ENCODE measurements at regions not wholly inside any gene's neighbourhood (a gene's known extent, or its start where the extent isn't known, plus 50 kb on each side); places are given as distances from the start of the nearest gene placed in this dataset.
"Not testable (repeated sequence)": the region's sequence is repeated elsewhere in the genome, so short reads cannot be mapped to it uniquely, and the experiment has no call there.

DNA sequence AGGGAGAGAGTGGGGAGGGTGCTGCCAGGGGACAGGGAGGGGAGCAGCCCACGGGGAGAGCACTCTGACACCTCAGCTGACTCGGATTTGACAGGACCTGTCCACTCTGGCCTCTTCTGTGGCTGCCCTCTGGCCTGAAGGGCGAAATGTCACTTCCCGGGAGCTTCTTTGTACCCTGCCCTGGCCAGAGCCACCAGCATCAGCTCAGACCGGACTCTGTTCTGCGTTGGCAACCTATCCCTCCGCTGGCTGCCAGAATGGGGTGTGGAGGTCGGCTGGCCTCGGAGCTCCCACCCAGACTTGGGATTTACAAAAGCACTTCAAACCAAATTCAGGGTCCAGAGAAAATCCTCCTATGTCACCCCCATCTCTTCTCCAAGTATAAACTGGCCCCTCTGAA is 336.7 kb upstream of the FRG2C start:
- ChIA-PET RAD21 (ENCODE audit: low non-redundant PET in 1 of 2, low total read pairs in 2 of 2, uncharacterized antibody in 2 of 2, unreplicated experiment in 2 of 2) (no interaction called here), CTCF (no interaction called here), POLR2A (no interaction called here)
- H3K4me1 ChIP-seq (ENCODE audit: control insufficient read depth in 1 of 2, insufficient read depth in 2 of 2, low read length in 2 of 2), result no peaks in the 10 kb centered on the region
- H3K9me3 ChIP-seq (ENCODE audit: control insufficient read depth in 1 of 2, insufficient read depth in 1 of 2, low read depth in 1 of 2, low read length in 2 of 2), result no peaks in the 10 kb centered on the region
- H3K9ac ChIP-seq (ENCODE audit: low read length), result no peak overlapping the region
- no peaks in the 10 kb centered on the region for H3K79me2 ChIP-seq (ENCODE audit: insufficient read depth, low read length)
- H3K9me2 ChIP-seq (ENCODE audit: insufficient read depth), result no peaks in the 10 kb centered on the region
- H3K36me3 ChIP-seq (ENCODE audit: control insufficient read depth in 1 of 2, insufficient read depth in 2 of 2, low read length in 2 of 2), result no peaks in the 10 kb centered on the region
- ATAC-seq (no peak), DNase-seq (ENCODE audit: low read depth, low spot score) (no peak)
- no peak overlapping the region for H3K4me3 ChIP-seq (replicated peaks in 1 of 2; ENCODE audit: low read depth in 1 of 2, low read length in 2 of 2)
- H3K4me2 ChIP-seq (ENCODE audit: low read length), result no peak overlapping the region
- no TSS peak for BruUV-seq (replicated peaks)
- no peak overlapping the region for H3K27ac ChIP-seq (ENCODE audit: low read depth, low read length)
- H2AFZ ChIP-seq (ENCODE audit: low read depth, low read length, poor library complexity, severe bottlenecking), result no peak overlapping the region
- intact Hi-C loops (cut with micrococcal nuclease), result no loop called here
- no peaks in the 10 kb centered on the region for H4K20me1 ChIP-seq (ENCODE audit: insufficient read depth)
- no peak for TF ChIP-seq ZFX (IDR thresholded peaks at IDR 0.05)
- H3K27me3 ChIP-seq (ENCODE audit: insufficient read depth, low read length), result 0 out of 2 replicates have a peak, but pooled peaks cover 13% of the 10 kb centered on the region

DNA sequence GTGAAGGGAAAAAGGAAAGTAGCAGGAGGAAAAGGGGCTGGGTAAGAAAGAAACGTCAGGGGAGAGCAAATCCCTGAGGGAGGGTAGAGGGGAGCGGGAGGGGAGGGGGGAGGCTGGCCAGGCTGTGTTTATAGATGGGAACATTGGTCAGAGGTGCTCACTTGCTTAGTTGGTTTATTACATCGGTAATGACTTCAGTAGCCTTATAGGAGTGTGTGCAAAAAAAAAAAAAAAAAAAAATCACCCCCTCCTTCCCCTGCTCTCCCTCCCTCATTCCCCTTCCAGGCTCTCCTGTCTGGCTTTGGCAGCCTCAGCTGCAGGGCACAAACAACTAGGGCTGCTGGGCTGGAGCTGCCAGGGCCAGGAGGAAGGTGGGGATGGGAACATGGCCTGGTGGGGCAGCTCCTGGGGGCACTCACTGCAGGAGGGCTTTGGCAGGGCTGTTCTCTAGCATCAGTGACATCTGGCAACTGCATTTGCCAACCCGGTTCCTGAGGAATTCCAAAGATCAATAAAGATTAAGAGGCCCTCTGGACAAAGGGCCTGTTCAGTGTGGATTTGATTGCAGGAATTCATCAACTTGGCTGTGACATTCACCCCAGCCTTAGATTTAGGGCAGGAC is 334.5 kb upstream of the FRG2C start:
- ATAC-seq (no peak), DNase-seq (ENCODE audit: low read depth, low spot score) (no peak)
- no peaks in the 10 kb centered on the region for H4K20me1 ChIP-seq (ENCODE audit: insufficient read depth)
- no peaks in the 10 kb centered on the region for H3K9me3 ChIP-seq (ENCODE audit: control insufficient read depth in 1 of 2, insufficient read depth in 1 of 2, low read depth in 1 of 2, low read length in 2 of 2)
- no peak overlapping the region for H3K27ac ChIP-seq (ENCODE audit: low read depth, low read length)
- no peaks in the 10 kb centered on the region for H3K79me2 ChIP-seq (ENCODE audit: insufficient read depth, low read length)
- H3K9ac ChIP-seq (ENCODE audit: low read length), result no peak overlapping the region
- H3K4me1 ChIP-seq (ENCODE audit: control insufficient read depth in 1 of 2, insufficient read depth in 2 of 2, low read length in 2 of 2), result no peaks in the 10 kb centered on the region
- TF ChIP-seq, protein P1, sequence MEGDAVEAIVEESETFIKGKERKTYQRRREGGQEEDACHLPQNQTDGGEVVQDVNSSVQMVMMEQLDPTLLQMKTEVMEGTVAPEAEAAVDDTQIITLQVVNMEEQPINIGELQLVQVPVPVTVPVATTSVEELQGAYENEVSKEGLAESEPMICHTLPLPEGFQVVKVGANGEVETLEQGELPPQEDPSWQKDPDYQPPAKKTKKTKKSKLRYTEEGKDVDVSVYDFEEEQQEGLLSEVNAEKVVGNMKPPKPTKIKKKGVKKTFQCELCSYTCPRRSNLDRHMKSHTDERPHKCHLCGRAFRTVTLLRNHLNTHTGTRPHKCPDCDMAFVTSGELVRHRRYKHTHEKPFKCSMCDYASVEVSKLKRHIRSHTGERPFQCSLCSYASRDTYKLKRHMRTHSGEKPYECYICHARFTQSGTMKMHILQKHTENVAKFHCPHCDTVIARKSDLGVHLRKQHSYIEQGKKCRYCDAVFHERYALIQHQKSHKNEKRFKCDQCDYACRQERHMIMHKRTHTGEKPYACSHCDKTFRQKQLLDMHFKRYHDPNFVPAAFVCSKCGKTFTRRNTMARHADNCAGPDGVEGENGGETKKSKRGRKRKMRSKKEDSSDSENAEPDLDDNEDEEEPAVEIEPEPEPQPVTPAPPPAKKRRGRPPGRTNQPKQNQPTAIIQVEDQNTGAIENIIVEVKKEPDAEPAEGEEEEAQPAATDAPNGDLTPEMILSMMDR (IDR thresholded peaks at IDR 0.05 in 2 of 3, conservative IDR thresholded peaks at IDR 0.05 in 1 of 3; ENCODE audit: borderline replicate concordance in 1 of 3, insufficient read depth in 1 of 3, low read depth in 2 of 3, low read length in 2 of 3), result no peak
- TF ChIP-seq CBX3 (IDR thresholded peaks at IDR 0.05; ENCODE audit: low read depth) (no peak), EZH2phosphoT487 (IDR thresholded peaks at IDR 0.05; ENCODE audit: borderline replicate concordance) (no peak), POLR2A (IDR thresholded peaks at IDR 0.05; ENCODE audit: borderline replicate concordance, extremely low read depth, insufficient read depth, insufficient read length) (no peak), ZNF274 (IDR thresholded peaks at IDR 0.05; ENCODE audit: low read depth, low read length) (no peak), ZFX (IDR thresholded peaks at IDR 0.05) (no peak), REST (IDR thresholded peaks at IDR 0.05; ENCODE audit: low read depth) (no peak)
- no peak overlapping the region for H3K4me3 ChIP-seq (replicated peaks in 1 of 2; ENCODE audit: low read depth in 1 of 2, low read length in 2 of 2)
- H2AFZ ChIP-seq (ENCODE audit: low read depth, low read length, poor library complexity, severe bottlenecking), result no peak overlapping the region
- H3K4me2 ChIP-seq (ENCODE audit: low read length), result no peak overlapping the region
- intact Hi-C loops (cut with micrococcal nuclease), result no loop called here
- no peaks in the 10 kb centered on the region for H3K36me3 ChIP-seq (ENCODE audit: control insufficient read depth in 1 of 2, insufficient read depth in 2 of 2, low read length in 2 of 2)
- H3K27me3 ChIP-seq (ENCODE audit: insufficient read depth, low read length), result 0 out of 2 replicates have a peak, but pooled peaks cover 11% of the 10 kb centered on the region
- POLR2A ChIA-PET, result no interaction called here
- no TSS peak for BruUV-seq (replicated peaks)
- CTCF ChIA-PET, result no interaction called here
- H3K9me2 ChIP-seq (ENCODE audit: insufficient read depth), result no peaks in the 10 kb centered on the region
- RAD21 ChIA-PET (ENCODE audit: low non-redundant PET in 1 of 2, low total read pairs in 2 of 2, uncharacterized antibody in 2 of 2, unreplicated experiment in 2 of 2), result no interaction called here

DNA sequence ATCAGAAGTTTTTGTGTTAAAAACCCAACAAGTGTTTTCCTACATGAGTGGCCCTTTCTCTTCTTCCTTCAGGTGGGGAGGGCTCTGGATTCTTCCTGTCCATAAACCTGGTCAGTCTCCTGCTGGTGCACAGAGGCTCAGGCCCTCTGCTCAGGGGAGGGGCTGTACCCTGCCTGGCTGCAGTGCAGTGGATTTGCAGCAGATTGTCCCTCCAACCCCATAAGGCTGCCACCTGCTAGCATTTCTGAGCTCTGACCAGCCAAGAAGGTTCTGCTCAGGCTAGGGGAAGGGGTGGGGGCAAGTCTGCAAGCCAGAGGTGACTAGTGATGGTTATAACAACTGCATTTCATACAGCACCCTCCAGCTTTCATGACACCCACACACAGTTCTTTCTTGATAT is 333.7 kb upstream of the FRG2C start:
- H3K36me3 ChIP-seq (ENCODE audit: control insufficient read depth in 1 of 2, insufficient read depth in 2 of 2, low read length in 2 of 2); H3K4me2 ChIP-seq (ENCODE audit: low read length); BruUV-seq (replicated peaks); H3K27ac ChIP-seq (ENCODE audit: low read depth, low read length); H3K4me1 ChIP-seq (ENCODE audit: control insufficient read depth in 1 of 2, insufficient read depth in 2 of 2, low read length in 2 of 2); H3K79me2 ChIP-seq (ENCODE audit: insufficient read depth, low read length); H2AFZ ChIP-seq (ENCODE audit: low read depth, low read length, poor library complexity, severe bottlenecking); POLR2A ChIA-PET; H4K20me1 ChIP-seq (ENCODE audit: insufficient read depth); H3K9ac ChIP-seq (ENCODE audit: low read length); H3K9me2 ChIP-seq (ENCODE audit: insufficient read depth); DNase-seq (ENCODE audit: low read depth, low spot score); intact Hi-C loops (cut with micrococcal nuclease); RAD21 ChIA-PET (ENCODE audit: low non-redundant PET in 1 of 2, low total read pairs in 2 of 2, uncharacterized antibody in 2 of 2, unreplicated experiment in 2 of 2); ATAC-seq; CTCF ChIA-PET; H3K9me3 ChIP-seq (ENCODE audit: control insufficient read depth in 1 of 2, insufficient read depth in 1 of 2, low read depth in 1 of 2, low read length in 2 of 2); H3K4me3 ChIP-seq (replicated peaks in 1 of 2; ENCODE audit: low read depth in 1 of 2, low read length in 2 of 2): not testable (repeated sequence)
- 0 out of 2 replicates have a peak, but pooled peaks cover 11% of the 10 kb centered on the region for H3K27me3 ChIP-seq (ENCODE audit: insufficient read depth, low read length)

Measured in HCT116 (cell line).